Smooth muscle cell (in vitro differentiated cells): ENCODE measurements at regions not wholly inside any gene's neighbourhood (a gene's known extent, or its start where the extent isn't known, plus 50 kb on each side); places are given as distances from the start of the nearest gene placed in this dataset.

Experiments used
- DNase-seq: peaks from one replicate; lab custom pipeline; 2025; ENCODE audit not compliant: unreplicated experiment; lab: John Stamatoyannopoulos, UW
- H2AFZ ChIP-seq: fragments of 200-600 bp; sonication (generic); 2 replicates; pipeline ENCODE4 v1.6.0; 2016; ENCODE audit warnings: antibody characterized with exemption, low read depth, mild to moderate bottlenecking
- H3F3A ChIP-seq: fragments of 200-600 bp; sonication (generic); 2 replicates; pipeline ENCODE4 v1.6.0; 2017; ENCODE audit warnings: antibody characterized with exemption, low read depth
- H3K27ac ChIP-seq: fragments of 200-600 bp; sonication (generic); 2 replicates; pipeline ENCODE4 v1.5.1; 2016; ENCODE audit warnings: low read depth, mild to moderate bottlenecking
- H3K27me3 ChIP-seq: fragments of 200-600 bp; sonication (generic); 2 replicates; pipeline ENCODE4 v1.6.1; 2016; ENCODE audit warnings: low read depth, mild to moderate bottlenecking
- H3K36me3 ChIP-seq: fragments of 200-600 bp; sonication (generic); 2 replicates; pipeline ENCODE4 v1.5.1; 2016; ENCODE audit warnings: low read depth
- H3K4me1 ChIP-seq: fragments of 200-600 bp; sonication (generic); 2 replicates; pipeline ENCODE4 v1.5.1; 2016; ENCODE audit warnings: low read depth
- H3K4me2 ChIP-seq: fragments of 200-600 bp; sonication (generic); 2 replicates; pipeline ENCODE4 v1.6.0; 2016; ENCODE audit warnings: mild to moderate bottlenecking
- H3K4me3 ChIP-seq: fragments of 200-600 bp; sonication (generic); 2 replicates; pipeline ENCODE4 v1.5.1; 2016; ENCODE audit warnings: mild to moderate bottlenecking
- H3K79me2 ChIP-seq: fragments of 200-600 bp; sonication (generic); 2 replicates; pipeline ENCODE4 v1.6.0; 2016; ENCODE audit warnings: low read depth, mild to moderate bottlenecking
- H3K9ac ChIP-seq: fragments of 200-600 bp; sonication (generic); 2 replicates; pipeline ENCODE4 v1.6.0; 2016; ENCODE audit warnings: low read depth
- H3K9me3 ChIP-seq: fragments of 200-600 bp; sonication (generic); replicated peaks from 2 replicates; pipeline ENCODE4 v1.5.1; 2016; ENCODE audit warnings: low read depth
- H4K20me1 ChIP-seq: fragments of 200-600 bp; sonication (generic); 2 replicates; pipeline ENCODE4 v1.6.0; 2016; ENCODE audit warnings: low read depth
- CTCF ChIP-seq: fragments of 200-600 bp; sonication (generic); IDR thresholded peaks from 2 replicates; pipeline ENCODE4 v1.5.1; 2017; ENCODE audit warnings: borderline replicate concordance, mild to moderate bottlenecking, antibody characterized with exemption; ENCODE audit not compliant: insufficient read depth, poor library complexity, severe bottlenecking
- WGBS: methylation state at CpG from one replicate; pipeline ENCODE4 v1.1.7; 2016; ENCODE audit warnings: low lambda C conversion rate; 5-methylcytosine and 5-hydroxymethylcytosine counted together

DNA sequence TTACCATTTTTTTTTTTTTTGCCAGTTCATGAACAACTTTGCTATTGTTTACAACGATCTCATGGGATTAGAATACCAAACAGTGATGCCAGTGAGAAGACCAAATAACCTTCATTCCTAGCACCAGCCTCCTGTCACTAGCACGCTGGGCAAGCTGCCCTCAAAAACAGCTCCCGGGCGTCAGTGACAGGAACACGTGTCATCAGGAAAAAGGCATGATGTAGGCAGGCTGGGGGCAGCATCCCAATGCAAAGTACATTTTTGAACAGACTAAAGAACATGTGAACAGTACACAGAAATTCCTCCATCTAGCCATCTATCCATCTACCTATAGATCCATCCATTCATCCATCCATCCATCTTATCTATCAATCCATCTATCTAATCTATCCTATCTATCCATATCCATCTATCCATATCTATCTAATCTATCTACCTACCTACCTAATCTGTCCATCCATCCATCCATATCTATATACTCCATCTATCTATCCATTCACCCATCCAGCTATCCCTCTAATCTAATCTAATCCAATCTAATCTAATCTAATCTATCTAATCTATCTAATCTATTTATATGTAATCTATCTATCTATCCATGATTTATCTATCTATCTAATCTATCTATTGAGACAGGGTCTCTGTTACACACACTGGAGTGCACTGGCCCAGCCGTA is 378.5 kb downstream of the SHANK2 start:
- 92% methylated on average over 6 of the region's 6 CpGs for WGBS

DNA sequence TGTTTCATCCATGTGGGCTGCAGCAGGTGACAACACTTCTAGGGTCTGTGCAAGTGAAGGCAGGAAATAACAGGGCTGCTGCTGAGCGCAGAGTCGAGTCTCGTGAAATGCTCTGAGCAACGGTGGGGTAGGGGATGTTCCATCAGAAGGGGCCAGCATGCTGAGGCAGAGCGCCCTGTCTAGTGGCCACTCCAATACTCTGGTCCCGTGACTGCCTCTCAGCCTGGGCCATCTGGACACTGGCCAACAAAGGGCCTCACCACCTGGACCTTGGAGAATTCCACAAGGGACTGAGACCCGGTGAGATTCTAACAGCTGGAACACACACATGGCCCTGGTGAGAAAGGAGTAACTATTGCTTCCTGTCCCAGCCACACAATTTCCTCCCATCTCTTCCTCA is 375.7 kb downstream of the SHANK2 start:
- no peaks in the 10 kb centered on the region for H3K27me3 ChIP-seq
- H3F3A ChIP-seq: no peaks in the 10 kb centered on the region
- H3K79me2 ChIP-seq: no peaks in the 10 kb centered on the region
- 94% methylated on average over 7 of the region's 7 CpGs for WGBS
- H4K20me1 ChIP-seq: no peaks in the 10 kb centered on the region
- peaks cover 6% of the 10 kb centered on the region for H3K4me1 ChIP-seq
- no peak overlapping the region for H3K4me3 ChIP-seq
- H3K4me2 ChIP-seq: no peak overlapping the region
- no peak for TF ChIP-seq CTCF
- no peak overlapping the region for H2AFZ ChIP-seq
- no peak overlapping the region for H3K27ac ChIP-seq
- no peak overlapping the region for H3K9ac ChIP-seq
- H3K36me3 ChIP-seq: no peaks in the 10 kb centered on the region
- DNase-seq: no peak
- no peaks in the 10 kb centered on the region for H3K9me3 ChIP-seq

More for the DNA sequence above, 378.5 kb downstream of the SHANK2 start:
- Histone ChIP-seq H3K27me3 (no peaks in the 10 kb centered on the region), H3K79me2 (no peaks in the 10 kb centered on the region), H3K9me3 (no peaks in the 10 kb centered on the region), H3K27ac (no peak overlapping the region), H3F3A (no peaks in the 10 kb centered on the region), H4K20me1 (no peaks in the 10 kb centered on the region), H3K4me2 (no peak overlapping the region), H3K36me3 (no peaks in the 10 kb centered on the region), H3K4me3 (no peak overlapping the region), H2AFZ (no peak overlapping the region), H3K4me1 (peaks cover 6% of the 10 kb centered on the region), H3K9ac (no peak overlapping the region)
- no peak for DNase-seq
- no peak for TF ChIP-seq CTCF

- Histone ChIP-seq H3K36me3 (no peaks in the 10 kb centered on the region), H3K4me1 (peaks cover 6% of the 10 kb centered on the region), H3K4me3 (no peak overlapping the region), H3K9ac (no peak overlapping the region), H3K27ac (no peak overlapping the region), H3K9me3 (no peaks in the 10 kb centered on the region), H2AFZ (no peak overlapping the region), H3K4me2 (no peak overlapping the region), H4K20me1 (no peaks in the 10 kb centered on the region), H3K79me2 (no peaks in the 10 kb centered on the region), H3K27me3 (no peaks in the 10 kb centered on the region), H3F3A (no peaks in the 10 kb centered on the region)
- no peak for TF ChIP-seq CTCF
- WGBS: 95% methylated on average over 12 of the region's 12 CpGs
- DNase-seq: no peak
Observed at GRCh38 chr11:70877151-70877550, 375.2 kb downstream of the SHANK2 start.

- no peak for DNase-seq
Observed at GRCh38 chr11:70878366-70878765, 374.0 kb downstream of the SHANK2 start.

More at GRCh38 chr11:70878366-70878765, 374.0 kb downstream of the SHANK2 start:
- WGBS: 85% methylated on average over 7 of the region's 7 CpGs
- no peak overlapping the region for H3K4me3 ChIP-seq
- no peaks in the 10 kb centered on the region for H4K20me1 ChIP-seq
- H3K4me1 ChIP-seq: peaks cover under 1% of the 10 kb centered on the region
- no peaks in the 10 kb centered on the region for H3K9me3 ChIP-seq
- H2AFZ ChIP-seq: no peak overlapping the region
- H3K4me2 ChIP-seq: no peak overlapping the region
- H3K27me3 ChIP-seq: no peaks in the 10 kb centered on the region
- H3K9ac ChIP-seq: no peak overlapping the region
- H3F3A ChIP-seq: no peaks in the 10 kb centered on the region
- no peaks in the 10 kb centered on the region for H3K36me3 ChIP-seq
- no peak for TF ChIP-seq CTCF
- H3K79me2 ChIP-seq: no peaks in the 10 kb centered on the region
- no peak overlapping the region for H3K27ac ChIP-seq
